GM12878 (cell line): ENCODE measurements at regions not wholly inside any gene's neighbourhood (a gene's known extent, or its start where the extent isn't known, plus 50 kb on each side); places are given as distances from the start of the nearest gene placed in this dataset.

ENCODE experiments used
- ATAC-seq: fragments of 200-7000 bp; cut with Tn5 transposase; 3 replicates; pipeline ENCODE4 v1.9.1; 2020; ENCODE audit warnings: mild to moderate bottlenecking, moderate library complexity
- BruUV-seq: library from RNA; stranded (reverse); fragments of 400-500 nt; replicated peaks from 2 replicates; lab custom pipeline; 2021; lab: Mats Ljungman, UMichigan
- CTCF ChIA-PET: fragments of 300-600 bp; sonication (Branson Sonifier 250); formaldehyde crosslinking; extraction: SDS; loops from one replicate; lab custom pipeline; 2021; ENCODE audit warnings: inconsistent platforms; lab: Yijun Ruan, JAX
- POLR2A ChIA-PET: fragments of 350-600 bp; formaldehyde crosslinking; extraction: SDS; loops from one replicate; lab custom pipeline; 2021; ENCODE audit warnings: inconsistent platforms; lab: Charles Lee
- RAD21 ChIA-PET: fragments of 300-600 bp; sonication (Branson Sonifier 250); formaldehyde crosslinking; loops from one replicate; lab custom pipeline; 2023; ENCODE audit warnings: antibody characterized with exemption; ENCODE audit not compliant: unreplicated experiment; lab: Charles Lee
- SMC1A ChIA-PET: fragments of 300-600 bp; sonication (Branson Sonifier 250); formaldehyde crosslinking; loops from one replicate; lab custom pipeline; 2023; ENCODE audit not compliant: unreplicated experiment, uncharacterized antibody; lab: Charles Lee
- DNase-seq: peaks from one replicate; pipeline ENCODE4 v3.0.0-alpha.2; 2011; ENCODE audit warnings: low read depth, low spot score
- FAIRE-seq: peaks from 3 replicates; lab custom pipeline; 2011; peaks lifted over from hg19 to GRCh38; lab: Jason Lieb, UNC
- H2AFZ ChIP-seq: 2 replicates; pipeline ENCODE4 v1.6.0; 2011; ENCODE audit warnings: low read depth, low read length, control low read depth; ENCODE audit not compliant: control insufficient read depth
- H3K27ac ChIP-seq: 2 replicates; pipeline ENCODE4 v1.5.1; 2011; ENCODE audit warnings: control low read depth; ENCODE audit not compliant: control insufficient read depth, insufficient read depth
- H3K27me3 ChIP-seq, 2 experiments: replicated peaks in 1 of 2; 2 replicates each; pipeline versions ENCODE4 v1.6.0 to v1.6.1; 2011; ENCODE audit warnings: low read length in 1 of 2; ENCODE audit not compliant: control insufficient read depth in 2 of 2, insufficient read depth in 2 of 2
- H3K36me3 ChIP-seq, 2 experiments: 2 replicates each; pipeline ENCODE4 v1.5.1; 2011; ENCODE audit warnings: low read length in 1 of 2; ENCODE audit not compliant: control insufficient read depth in 2 of 2, insufficient read depth in 2 of 2
- H3K4me1 ChIP-seq: 2 replicates; pipeline ENCODE4 v1.6.1; 2011; ENCODE audit warnings: mild to moderate bottlenecking, low read length, moderate library complexity, mixed read lengths; ENCODE audit not compliant: control insufficient read depth, insufficient read depth
- H3K4me2 ChIP-seq: 2 replicates; pipeline ENCODE4 v1.6.0; 2011; ENCODE audit warnings: control low read depth; ENCODE audit not compliant: control insufficient read depth, insufficient read depth
- H3K4me3 ChIP-seq: fragments of 200-600 bp; sonication (generic); 2 replicates; pipeline ENCODE4 v1.5.1; 2016
- H3K79me2 ChIP-seq: 2 replicates; pipeline ENCODE4 v1.6.0; 2011; ENCODE audit warnings: low read length; ENCODE audit not compliant: control insufficient read depth, insufficient read depth
- H3K9ac ChIP-seq: 2 replicates; pipeline ENCODE4 v1.8.0; 2011; ENCODE audit warnings: low read length, control low read depth, mixed read lengths; ENCODE audit not compliant: control insufficient read depth, insufficient read depth
- H3K9me3 ChIP-seq: replicated peaks from 3 replicates; pipeline ENCODE4 v1.5.1; 2011; ENCODE audit warnings: mild to moderate bottlenecking, low read length; ENCODE audit not compliant: control insufficient read depth, insufficient read depth
- H4K20me1 ChIP-seq: 2 replicates; pipeline ENCODE4 v1.6.0; 2011; ENCODE audit not compliant: control insufficient read depth, insufficient read depth
- CBX5 ChIP-seq: sonication (generic); IDR thresholded peaks from 2 replicates; pipeline ENCODE4 v1.6.1; 2016; ENCODE audit warnings: low read depth, moderate library complexity, mild to moderate bottlenecking, inconsistent platforms
- CHD1 ChIP-seq: IDR thresholded peaks from 2 replicates; pipeline ENCODE4 v1.6.1; 2012; ENCODE audit warnings: low read depth, low read length, improper control_type of control experiment
- JUNB ChIP-seq: IDR thresholded peaks from 2 replicates; pipeline ENCODE4 v1.6.1; 2016; ENCODE audit warnings: antibody characterized with exemption, mild to moderate bottlenecking
- MTA2 ChIP-seq: fragments of 450-650 bp; IDR thresholded peaks from 2 replicates; pipeline ENCODE4 v1.6.1; 2016; ENCODE audit warnings: low read depth, mild to moderate bottlenecking, moderate library complexity
- MXI1 ChIP-seq: fragments of 150-350 bp; IDR thresholded peaks from 2 replicates; pipeline ENCODE4 v1.6.1; 2011; ENCODE audit warnings: low read depth, mild to moderate bottlenecking, inconsistent platforms, low read length, improper control_type of control experiment
- NBN ChIP-seq: fragments of 450-650 bp; IDR thresholded peaks from 2 replicates; pipeline ENCODE4 v1.6.1; 2016
- NKRF ChIP-seq: fragments of 450-650 bp; conservative IDR thresholded peaks from 2 replicates; pipeline ENCODE4 v1.6.1; 2017; ENCODE audit warnings: mild to moderate bottlenecking, moderate library complexity
- PAX8 ChIP-seq: fragments of 450-650 bp; IDR thresholded peaks from 2 replicates; pipeline ENCODE4 v1.6.1; 2017; ENCODE audit warnings: mild to moderate bottlenecking, moderate library complexity
- POLR2A ChIP-seq: IDR thresholded peaks from 2 replicates; pipeline ENCODE4 v1.6.1; 2011; ENCODE audit warnings: low read depth, mild to moderate bottlenecking, low read length
- POU2F2 ChIP-seq: IDR thresholded peaks from 3 replicates; pipeline ENCODE4 v1.6.1; 2011; ENCODE audit warnings: low read depth, mild to moderate bottlenecking, low read length, borderline replicate concordance
- RUNX3 ChIP-seq: IDR thresholded peaks from 2 replicates; pipeline ENCODE4 v1.6.1; 2012; ENCODE audit warnings: low read length, inconsistent platforms
- SMC3 ChIP-seq: IDR thresholded peaks from 2 replicates; pipeline ENCODE4 v1.6.1; 2011; ENCODE audit warnings: low read length, improper control_type of control experiment, borderline replicate concordance
- SP1 ChIP-seq: IDR thresholded peaks from one replicate; pipeline ENCODE4 v1.6.1; 2011; ENCODE audit warnings: low read depth, low read length
- WRNIP1 ChIP-seq: IDR thresholded peaks from 2 replicates; pipeline ENCODE4 v1.6.1; 2011; ENCODE audit warnings: low read depth, low read length, improper control_type of control experiment, borderline replicate concordance
- ZBTB11 ChIP-seq: fragments of 450-650 bp; formaldehyde crosslinking; IDR thresholded peaks from 2 replicates; pipeline ENCODE4 v1.5.0; 2022; ENCODE audit warnings: mild to moderate bottlenecking, missing genetic modification characterization
- ZNF622 ChIP-seq: fragments of 450-650 bp; IDR thresholded peaks from 2 replicates; pipeline ENCODE4 v1.6.1; 2017; ENCODE audit warnings: mild to moderate bottlenecking, inconsistent platforms
- ZNF687 ChIP-seq: fragments of 450-650 bp; IDR thresholded peaks from 2 replicates; pipeline ENCODE4 v1.6.1; 2017; ENCODE audit warnings: mild to moderate bottlenecking, moderate library complexity
- WGBS: methylation state at CpG from one replicate; pipeline ENCODE4 v1.1.6; 2016; ENCODE audit warnings: low lambda C conversion rate; ENCODE audit not compliant: insufficient replicate concordance, insufficient coverage; ENCODE audit errors: missing lambda C conversion rate; 5-methylcytosine and 5-hydroxymethylcytosine counted together
- in situ Hi-C: fragments of 300-500 bp; cut with MboI; formaldehyde crosslinking; loops from 9 replicates; pipeline ENCODE4 v1.14.3; 2018; ENCODE audit warnings: mixed read lengths
- intact Hi-C: fragments of 100-400 bp; cut with micrococcal nuclease; formaldehyde crosslinking; loops from one replicate; pipeline ENCODE4 v1.14.2; 2022; ENCODE audit not compliant: unreplicated experiment

GRCh38 chr13:87941226-87941625 lies 270.1 kb downstream of the SLITRK5 start:
- POLR2A ChIA-PET: no interaction called here
- no peak for ATAC-seq
- Histone ChIP-seq H3K9ac (no peak overlapping the region), H4K20me1 (no peaks in the 10 kb centered on the region), H3K4me1 (no peaks in the 10 kb centered on the region), H3K27me3 (no peaks in the 10 kb centered on the region), H2AFZ (no peak overlapping the region), H3K36me3 (no peaks in the 10 kb centered on the region), H3K9me3 (no peaks in the 10 kb centered on the region), H3K79me2 (no peaks in the 10 kb centered on the region), H3K27ac (no peak overlapping the region)
- in situ Hi-C loops: no loop called here
- RAD21 ChIA-PET: no interaction called here
- SMC1A ChIA-PET: no interaction called here
- CTCF ChIA-PET: no interaction called here
- no peak for FAIRE-seq
- no TSS peak for BruUV-seq
- no peak for TF ChIP-seq WRNIP1
- no peak for TF ChIP-seq MTA2
- no peak for TF ChIP-seq NKRF
- no peak for TF ChIP-seq CHD1
- no peak for TF ChIP-seq ZNF622
- no peak for TF ChIP-seq PAX8
- TF ChIP-seq ZBTB11 (CRISPR knock-in tag): no peak
- TF ChIP-seq SP1: no peak
- TF ChIP-seq JUNB: no peak
- no peak for TF ChIP-seq SMC3
- no peak for TF ChIP-seq ZNF687
- TF ChIP-seq NBN: no peak
- TF ChIP-seq POLR2A: no peak
- no peak for TF ChIP-seq CBX5
- TF ChIP-seq RUNX3: no peak
- no peak for TF ChIP-seq MXI1
- no peak for TF ChIP-seq POU2F2
- TF ChIP-seq, all 136 proteins: peak for 0
- DNase-seq: no peak
- 0% methylated on average over 3 of the region's 3 CpGs for WGBS
- no peak overlapping the region for H3K4me2 ChIP-seq
- no peak overlapping the region for H3K4me3 ChIP-seq
- intact Hi-C loops: no loop called here
